ENCODE measurements at regions not wholly inside any gene's neighbourhood (a gene's known extent, or its start where the extent isn't known, plus 50 kb on each side); places are given as distances from the start of the nearest gene placed in this dataset.

GRCh38 chr3:186432944-186433732, 71.1 kb upstream of the DGKG start:
- H3K9me3 ChIP-seq (ENCODE audit: low read length), result no peaks in the 10 kb centered on the region
- no peak overlapping the region for H3K4me3 ChIP-seq (ENCODE audit: low read length)
- H2AFZ ChIP-seq (ENCODE audit: low read length), result no peak overlapping the region
- DNase-seq, result no peak
- no peaks in the 10 kb centered on the region for H3K9me2 ChIP-seq (replicated peaks; ENCODE audit: insufficient read depth, low read length)
- H3K79me2 ChIP-seq (ENCODE audit: low read length), result no peaks in the 10 kb centered on the region
- no peak overlapping the region for H3K4me2 ChIP-seq (ENCODE audit: low read depth, low read length, poor library complexity, severe bottlenecking)
- no peaks in the 10 kb centered on the region for H3K4me1 ChIP-seq (ENCODE audit: low read length)
- no peak overlapping the region for H3K9ac ChIP-seq (ENCODE audit: low read length)
- H4K20me1 ChIP-seq (ENCODE audit: insufficient read depth, low read depth, low read length), result no peaks in the 10 kb centered on the region
- no peaks in the 10 kb centered on the region for H3K27me3 ChIP-seq (ENCODE audit: low read length)
- H3K36me3 ChIP-seq (ENCODE audit: insufficient read depth, low read length), result no peaks in the 10 kb centered on the region
- H3K27ac ChIP-seq (ENCODE audit: low read length), result no peak overlapping the region

- H2AFZ ChIP-seq (ENCODE audit: low read length), result no peak overlapping the region
These were observed 70.2 kb upstream of the DGKG start for GRCh38 chr3:186432189-186432588.

GRCh38 chr3:186427627-186428281, 65.7 kb upstream of the DGKG start:
- H3K4me1 ChIP-seq (ENCODE audit: low read length), result no peaks in the 10 kb centered on the region
- H3K9me2 ChIP-seq (replicated peaks; ENCODE audit: insufficient read depth, low read length), result no peaks in the 10 kb centered on the region
- H4K20me1 ChIP-seq (ENCODE audit: insufficient read depth, low read depth, low read length), result no peaks in the 10 kb centered on the region
- H3K9me3 ChIP-seq (ENCODE audit: low read length), result no peaks in the 10 kb centered on the region
- no peak overlapping the region for H3K4me2 ChIP-seq (ENCODE audit: low read depth, low read length, poor library complexity, severe bottlenecking)
- H3K4me3 ChIP-seq (ENCODE audit: low read length), result no peak overlapping the region
- H3K79me2 ChIP-seq (ENCODE audit: low read length), result no peaks in the 10 kb centered on the region
- H3K27me3 ChIP-seq (ENCODE audit: low read length), result no peaks in the 10 kb centered on the region
- no peak overlapping the region for H2AFZ ChIP-seq (ENCODE audit: low read length)
- DNase-seq, result no peak
- H3K27ac ChIP-seq (ENCODE audit: low read length), result no peak overlapping the region
- no peaks in the 10 kb centered on the region for H3K36me3 ChIP-seq (ENCODE audit: insufficient read depth, low read length)
- no peak overlapping the region for H3K9ac ChIP-seq (ENCODE audit: low read length)

More at GRCh38 chr3:186432189-186432588, 70.2 kb upstream of the DGKG start:
- H3K9me3 ChIP-seq (ENCODE audit: low read length), result no peaks in the 10 kb centered on the region
- H3K4me2 ChIP-seq (ENCODE audit: low read depth, low read length, poor library complexity, severe bottlenecking), result no peak overlapping the region
- no peak overlapping the region for H3K4me3 ChIP-seq (ENCODE audit: low read length)
- H3K27ac ChIP-seq (ENCODE audit: low read length), result no peak overlapping the region
- no peaks in the 10 kb centered on the region for H3K79me2 ChIP-seq (ENCODE audit: low read length)
- no peaks in the 10 kb centered on the region for H3K4me1 ChIP-seq (ENCODE audit: low read length)
- no peaks in the 10 kb centered on the region for H3K36me3 ChIP-seq (ENCODE audit: insufficient read depth, low read length)
- H3K9ac ChIP-seq (ENCODE audit: low read length), result no peak overlapping the region
- H3K9me2 ChIP-seq (replicated peaks; ENCODE audit: insufficient read depth, low read length), result no peaks in the 10 kb centered on the region
- no peaks in the 10 kb centered on the region for H4K20me1 ChIP-seq (ENCODE audit: insufficient read depth, low read depth, low read length)
- no peaks in the 10 kb centered on the region for H3K27me3 ChIP-seq (ENCODE audit: low read length)
- no peak for DNase-seq

DNA sequence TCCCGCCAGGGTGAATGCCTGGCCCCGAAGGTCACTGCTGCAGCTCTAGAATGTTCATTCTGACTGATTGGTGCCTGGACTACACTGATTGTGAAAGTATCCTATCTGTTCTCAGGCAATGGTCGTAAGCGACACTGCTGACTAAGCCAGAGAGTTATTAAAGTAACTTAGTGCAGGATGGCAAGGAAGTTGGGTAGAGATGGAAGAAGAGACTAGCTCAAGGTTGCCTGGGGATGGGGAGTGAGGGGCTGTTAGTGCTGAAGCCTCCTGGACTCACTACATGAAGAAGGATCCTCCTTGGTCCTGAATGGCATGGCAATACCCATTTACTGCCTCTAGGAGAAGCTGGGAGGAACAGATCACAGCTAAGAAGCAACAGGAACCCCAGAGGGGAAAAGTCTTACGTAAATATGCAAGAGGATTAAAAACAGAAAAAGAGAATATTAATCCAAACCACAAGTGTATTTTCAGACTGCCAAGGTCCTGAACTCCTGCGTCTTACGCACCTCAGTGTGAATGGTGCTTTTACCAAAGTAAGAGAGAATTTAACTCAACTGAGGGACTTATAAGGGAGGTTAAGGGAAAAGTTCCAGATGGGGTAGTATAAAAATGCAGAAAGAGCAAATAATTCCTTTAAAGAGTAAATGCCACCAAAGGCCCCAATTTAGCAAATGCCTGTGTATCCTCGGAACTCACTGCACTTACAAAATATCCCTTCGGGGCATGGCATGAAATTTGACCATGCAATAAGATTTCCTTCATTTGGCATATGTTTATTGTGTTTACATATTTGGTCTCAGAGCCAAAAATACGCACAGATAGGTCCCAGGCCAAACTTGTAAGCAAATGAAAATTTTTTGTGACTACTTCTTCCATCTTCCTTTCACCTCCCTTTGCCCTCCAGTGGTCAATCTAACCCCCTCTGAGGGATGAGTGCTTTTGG, 64.0 kb upstream of the DGKG start:
- Histone ChIP-seq H3K4me2 (ENCODE audit: low read depth, low read length, poor library complexity, severe bottlenecking) (no peak overlapping the region), H3K79me2 (ENCODE audit: low read length) (no peaks in the 10 kb centered on the region), H3K27ac (ENCODE audit: low read length) (no peak overlapping the region), H3K9ac (ENCODE audit: low read length) (no peak overlapping the region), H3K9me2 (replicated peaks; ENCODE audit: insufficient read depth, low read length) (no peaks in the 10 kb centered on the region), H3K4me3 (ENCODE audit: low read length) (no peak overlapping the region), H3K27me3 (ENCODE audit: low read length) (no peaks in the 10 kb centered on the region), H2AFZ (ENCODE audit: low read length) (no peak overlapping the region), H4K20me1 (ENCODE audit: insufficient read depth, low read depth, low read length) (no peaks in the 10 kb centered on the region), H3K4me1 (ENCODE audit: low read length) (no peaks in the 10 kb centered on the region), H3K36me3 (ENCODE audit: insufficient read depth, low read length) (no peaks in the 10 kb centered on the region), H3K9me3 (ENCODE audit: low read length) (no peaks in the 10 kb centered on the region)
- peak; percentile 61 for DNase-seq

DNA sequence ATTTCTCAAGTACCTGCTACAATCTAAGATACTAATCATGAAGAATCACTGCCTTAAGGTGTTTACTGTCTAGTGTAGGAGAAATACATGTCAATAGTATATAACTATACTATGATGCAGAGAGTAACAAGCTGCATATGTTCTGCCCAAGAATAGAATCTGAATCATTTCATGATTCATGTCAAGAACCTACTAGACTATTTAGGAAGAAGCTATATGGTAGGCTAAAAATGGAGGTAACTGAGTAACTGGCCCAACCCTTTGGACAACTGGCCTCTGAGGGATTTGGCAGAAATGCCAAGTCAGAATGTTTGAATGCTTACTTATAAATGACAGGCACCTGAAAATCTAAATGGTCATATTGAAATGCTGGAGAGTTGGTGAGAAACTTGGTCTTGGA, 59.9 kb upstream of the DGKG start:
- no peak overlapping the region for H3K4me3 ChIP-seq (ENCODE audit: low read length)
- no peak overlapping the region for H2AFZ ChIP-seq (ENCODE audit: low read length)
- H3K36me3 ChIP-seq (ENCODE audit: insufficient read depth, low read length), result no peaks in the 10 kb centered on the region
- no peaks in the 10 kb centered on the region for H4K20me1 ChIP-seq (ENCODE audit: insufficient read depth, low read depth, low read length)
- no peaks in the 10 kb centered on the region for H3K4me1 ChIP-seq (ENCODE audit: low read length)
- no peaks in the 10 kb centered on the region for H3K27me3 ChIP-seq (ENCODE audit: low read length)
- H3K79me2 ChIP-seq (ENCODE audit: low read length), result no peaks in the 10 kb centered on the region
- no peak overlapping the region for H3K4me2 ChIP-seq (ENCODE audit: low read depth, low read length, poor library complexity, severe bottlenecking)
- H3K9me3 ChIP-seq (ENCODE audit: low read length), result no peaks in the 10 kb centered on the region
- no peak overlapping the region for H3K9ac ChIP-seq (ENCODE audit: low read length)
- no peaks in the 10 kb centered on the region for H3K9me2 ChIP-seq (replicated peaks; ENCODE audit: insufficient read depth, low read length)
- no peak for DNase-seq
- no peak overlapping the region for H3K27ac ChIP-seq (ENCODE audit: low read length)

DNA sequence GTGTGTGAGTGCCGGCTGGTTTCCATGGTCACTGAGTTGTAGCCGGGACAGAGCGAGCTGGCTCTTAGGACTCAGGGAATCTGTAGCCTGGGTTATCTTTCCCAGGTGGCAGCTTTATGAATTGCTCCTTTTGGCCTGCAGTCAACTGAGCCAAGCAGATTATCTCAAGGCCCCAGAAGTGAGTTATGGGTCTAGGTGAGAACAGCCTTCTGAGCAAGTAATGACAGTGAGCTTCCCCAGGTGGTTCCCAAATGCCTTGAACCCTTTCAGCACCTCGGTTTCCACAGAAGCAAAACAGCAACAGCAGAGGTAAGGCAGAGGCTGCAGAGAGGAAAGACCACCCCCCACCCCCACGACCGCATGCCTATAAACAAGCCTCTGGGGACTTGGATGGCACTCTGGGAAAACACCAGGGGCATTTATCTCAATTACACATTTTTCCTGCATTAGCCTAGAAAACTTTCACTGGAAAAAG, 56.7 kb upstream of the DGKG start:
- Histone ChIP-seq H3K27ac (ENCODE audit: low read length) (no peak overlapping the region), H3K4me2 (ENCODE audit: low read depth, low read length, poor library complexity, severe bottlenecking) (no peak overlapping the region), H3K27me3 (ENCODE audit: low read length) (no peaks in the 10 kb centered on the region; the same call in 1 of the 2 replicates), H3K9ac (ENCODE audit: low read length) (no peak overlapping the region), H4K20me1 (ENCODE audit: insufficient read depth, low read depth, low read length) (no peaks in the 10 kb centered on the region), H3K9me2 (replicated peaks; ENCODE audit: insufficient read depth, low read length) (no peaks in the 10 kb centered on the region), H3K79me2 (ENCODE audit: low read length) (no peaks in the 10 kb centered on the region), H3K4me1 (ENCODE audit: low read length) (peaks cover 6% of the 10 kb centered on the region), H3K4me3 (ENCODE audit: low read length) (no peak overlapping the region), H3K9me3 (ENCODE audit: low read length) (no peaks in the 10 kb centered on the region), H3K36me3 (ENCODE audit: insufficient read depth, low read length) (no peaks in the 10 kb centered on the region), H2AFZ (ENCODE audit: low read length) (no peak overlapping the region)
- DNase-seq, result no peak

GRCh38 chr3:186417791-186418190, 55.8 kb upstream of the DGKG start:
- Histone ChIP-seq H3K4me1 (ENCODE audit: low read length) (peaks cover 6% of the 10 kb centered on the region), H3K4me2 (ENCODE audit: low read depth, low read length, poor library complexity, severe bottlenecking) (no peak overlapping the region), H3K9me2 (replicated peaks; ENCODE audit: insufficient read depth, low read length) (no peaks in the 10 kb centered on the region), H3K4me3 (ENCODE audit: low read length) (no peak overlapping the region), H3K9ac (ENCODE audit: low read length) (no peak overlapping the region), H3K9me3 (ENCODE audit: low read length) (no peaks in the 10 kb centered on the region), H3K27ac (ENCODE audit: low read length) (no peak overlapping the region), H3K27me3 (ENCODE audit: low read length) (no peaks in the 10 kb centered on the region; the same call in 1 of the 2 replicates), H2AFZ (ENCODE audit: low read length) (no peak overlapping the region), H4K20me1 (ENCODE audit: insufficient read depth, low read depth, low read length) (no peaks in the 10 kb centered on the region), H3K36me3 (ENCODE audit: insufficient read depth, low read length) (no peaks in the 10 kb centered on the region), H3K79me2 (ENCODE audit: low read length) (no peaks in the 10 kb centered on the region)
- no peak for DNase-seq

Measured in Karpas-422 (cell line).